NCI-H69 (cell line): ENCODE measurements at regions not wholly inside any gene's neighbourhood (a gene's known extent, or its start where the extent isn't known, plus 50 kb on each side); places are given as distances from the start of the nearest gene placed in this dataset.

Experiments
- DNase-seq: peaks from one replicate; lab custom pipeline; 2025; lab: John Stamatoyannopoulos, UW

GRCh38 chr4:137632842-137633241, 100.5 kb upstream of the PCDH18 start:
- DNase-seq = no peak

- DNase-seq = no peak
Measured at GRCh38 chr4:137631605-137632004, 99.3 kb upstream of the PCDH18 start.

GRCh38 chr4:137630252-137630651, 98.0 kb upstream of the PCDH18 start:
- no peak for DNase-seq

- DNase-seq = no peak
Measured at GRCh38 chr4:137627739-137628460, 95.6 kb upstream of the PCDH18 start.

- DNase-seq = peak; percentile 37
Measured at GRCh38 chr4:137626942-137627738, 94.8 kb upstream of the PCDH18 start.

GRCh38 chr4:137623013-137623412, 90.7 kb upstream of the PCDH18 start:
- DNase-seq = peak; percentile 77

GRCh38 chr4:137621056-137621455, 88.8 kb upstream of the PCDH18 start:
- DNase-seq = peak; percentile 94

GRCh38 chr4:137614491-137614890, 82.2 kb upstream of the PCDH18 start:
- DNase-seq = peak; percentile 17

GRCh38 chr4:137611998-137612700, 79.9 kb upstream of the PCDH18 start:
- no peak for DNase-seq

GRCh38 chr4:137610960-137611359, 78.7 kb upstream of the PCDH18 start:
- peak; percentile 19 for DNase-seq

- DNase-seq = no peak
Measured at GRCh38 chr4:137609718-137610430, 77.6 kb upstream of the PCDH18 start.

- DNase-seq = no peak
Measured at GRCh38 chr4:137608085-137608484, 75.8 kb upstream of the PCDH18 start.

- no peak for DNase-seq
Measured at GRCh38 chr4:137602436-137602835, 70.1 kb upstream of the PCDH18 start.

GRCh38 chr4:137601934-137602333, 69.6 kb upstream of the PCDH18 start:
- no peak for DNase-seq

GRCh38 chr4:137599734-137600133, 67.4 kb upstream of the PCDH18 start:
- DNase-seq = peak; percentile 4

- no peak for DNase-seq
Measured at GRCh38 chr4:137597752-137598430, 65.6 kb upstream of the PCDH18 start.

- no peak for DNase-seq
Measured at GRCh38 chr4:137587796-137588195, 55.5 kb upstream of the PCDH18 start.

- peak; percentile 5 for DNase-seq
Measured at GRCh38 chr4:137583671-137584070, 51.4 kb upstream of the PCDH18 start.
